ENCODE measurements at regions not wholly inside any gene's neighbourhood (a gene's known extent, or its start where the extent isn't known, plus 50 kb on each side); places are given as distances from the start of the nearest gene placed in this dataset.

DNA sequence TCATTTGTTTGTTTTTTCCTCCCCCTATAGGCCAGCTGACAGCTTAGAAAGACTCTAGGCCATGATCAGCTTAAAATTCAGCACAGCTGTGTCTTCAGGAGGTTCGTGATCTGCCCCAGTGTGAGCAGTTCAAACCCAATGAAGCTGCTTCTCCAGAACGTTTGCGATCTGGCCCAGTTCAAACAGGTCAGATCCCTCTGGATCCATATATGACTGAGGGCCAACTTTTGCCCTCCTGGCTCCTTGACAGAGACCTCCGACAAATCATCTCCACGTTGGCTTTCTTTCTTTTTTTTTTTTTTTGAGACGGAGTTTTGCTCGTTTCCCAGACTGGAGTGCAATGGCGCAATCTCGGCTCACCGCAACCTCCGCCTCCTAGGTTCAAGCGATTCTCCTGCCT lies 50.2 kb upstream of the ATF7IP2 start:
- Histone ChIP-seq H4K20me1 (ENCODE audit: insufficient read depth) (no peaks in the 10 kb centered on the region), H2AFZ (ENCODE audit: low read depth) (no peak overlapping the region), H3F3A (replicated peaks; ENCODE audit: insufficient read depth) (no peaks in the 10 kb centered on the region), H3K4me2 (no peak overlapping the region), H3K27ac (ENCODE audit: low read depth in 2 of 2, low read length in 1 of 2) (no peak overlapping the region), H3K9me3 (no peaks in the 10 kb centered on the region), H3K4me1 (ENCODE audit: control insufficient read depth in 1 of 2, insufficient read depth in 2 of 2, low read depth in 1 of 2, low read length in 1 of 2) (no peaks in the 10 kb centered on the region; a peak in 1 of 4 replicates), H3K4me3 (ENCODE audit: low read depth in 2 of 2, low read length in 1 of 2) (no peak overlapping the region), H3K27me3 (ENCODE audit: insufficient read depth) (no peaks in the 10 kb centered on the region), H3K9ac (no peak overlapping the region), H3K36me3 (replicated peaks in 1 of 2; ENCODE audit: control insufficient read depth in 1 of 2, insufficient read depth in 2 of 2, low read length in 1 of 2) (no peaks in the 10 kb centered on the region), H3K9me2 (no peaks in the 10 kb centered on the region), H3K79me2 (ENCODE audit: insufficient read depth) (no peaks in the 10 kb centered on the region)
- WGBS (ENCODE audit: low lambda C conversion rate) = 62% methylated on average over 12 of the region's 12 CpGs
- no peak for TF ChIP-seq SIN3A (IDR thresholded peaks at IDR 0.05; ENCODE audit: borderline replicate concordance, low read depth, low read length)
- TF ChIP-seq NFIC (IDR thresholded peaks at IDR 0.05; ENCODE audit: borderline replicate concordance) = no peak
- TF ChIP-seq RCOR1 (IDR thresholded peaks at IDR 0.05; ENCODE audit: low read length) = no peak
- no peak for TF ChIP-seq GABPA (IDR thresholded peaks at IDR 0.05; ENCODE audit: low read depth)
- no peak for TF ChIP-seq CHD2 (IDR thresholded peaks at IDR 0.05; ENCODE audit: low read length, partially characterized antibody)
- no peak for DNase-seq
- ChIA-PET POLR2A (no interaction called here), CTCF (interaction anchor here (1.1 kb wide), 1 partner anchor 174 kb away, joined by 3 read pairs; no protein-coding TSS in a partner anchor)
